ENCODE measurements at regions not wholly inside any gene's neighbourhood (a gene's known extent, or its start where the extent isn't known, plus 50 kb on each side); places are given as distances from the start of the nearest gene placed in this dataset.

- TF ChIP-seq NFIC (IDR thresholded peaks at IDR 0.05): no peak
- no peak for TF ChIP-seq FOXM1 (IDR thresholded peaks at IDR 0.05; ENCODE audit: borderline replicate concordance, low read depth)
These were observed 710.8 kb upstream of the PCDH20 start for GRCh38 chr13:62126400-62126799.

- TF ChIP-seq USF1 (IDR thresholded peaks at IDR 0.05): no peak
- no peak for TF ChIP-seq NFIC (IDR thresholded peaks at IDR 0.05)
- no peak for TF ChIP-seq CREB1 (IDR thresholded peaks at IDR 0.05; ENCODE audit: low read depth)
- no peak for TF ChIP-seq REST (IDR thresholded peaks at IDR 0.05; ENCODE audit: low read depth)
- no peak for TF ChIP-seq TEAD4 (IDR thresholded peaks at IDR 0.05)
- no peak for TF ChIP-seq FOXM1 (IDR thresholded peaks at IDR 0.05; ENCODE audit: borderline replicate concordance, low read depth)
- TF ChIP-seq YY1 (IDR thresholded peaks at IDR 0.05; ENCODE audit: low read depth): no peak
- TF ChIP-seq EGR1 (IDR thresholded peaks at IDR 0.05): no peak
These were observed 709.8 kb upstream of the PCDH20 start for GRCh38 chr13:62125451-62125850.

GRCh38 chr13:62123409-62123808 is 707.8 kb upstream of the PCDH20 start:
- no peak for TF ChIP-seq FOXM1 (IDR thresholded peaks at IDR 0.05; ENCODE audit: borderline replicate concordance, low read depth)

- TF ChIP-seq CEBPB (IDR thresholded peaks at IDR 0.05) (no peak), MAX (IDR thresholded peaks at IDR 0.05) (no peak), USF1 (IDR thresholded peaks at IDR 0.05) (no peak), CREB1 (IDR thresholded peaks at IDR 0.05; ENCODE audit: low read depth) (no peak), FOXM1 (IDR thresholded peaks at IDR 0.05; ENCODE audit: borderline replicate concordance, low read depth) (no peak), TEAD4 (IDR thresholded peaks at IDR 0.05) (no peak), TAF1 (IDR thresholded peaks at IDR 0.05; ENCODE audit: low read depth) (no peak), TCF12 (IDR thresholded peaks at IDR 0.05; ENCODE audit: low read depth) (no peak), REST (IDR thresholded peaks at IDR 0.05; ENCODE audit: low read depth) (no peak), EP300 (IDR thresholded peaks at IDR 0.05; ENCODE audit: borderline replicate concordance) (no peak), YY1 (IDR thresholded peaks at IDR 0.05; ENCODE audit: low read depth) (no peak), NFIC (IDR thresholded peaks at IDR 0.05) (no peak), EGR1 (IDR thresholded peaks at IDR 0.05) (no peak), ZBTB7A (IDR thresholded peaks at IDR 0.05; ENCODE audit: low read depth) (no peak), RAD21 (IDR thresholded peaks at IDR 0.05; ENCODE audit: low read depth) (no peak)
These were observed 706.8 kb upstream of the PCDH20 start for GRCh38 chr13:62122434-62122833.

GRCh38 chr13:62119739-62120700 is 704.4 kb upstream of the PCDH20 start:
- no peak for TF ChIP-seq FOXM1 (IDR thresholded peaks at IDR 0.05; ENCODE audit: borderline replicate concordance, low read depth)
- TF ChIP-seq REST (IDR thresholded peaks at IDR 0.05; ENCODE audit: low read depth): no peak
- TF ChIP-seq RAD21 (IDR thresholded peaks at IDR 0.05; ENCODE audit: low read depth): peak; percentile 48
- TF ChIP-seq ZBTB7A (IDR thresholded peaks at IDR 0.05; ENCODE audit: low read depth): no peak
- no peak for TF ChIP-seq TCF12 (IDR thresholded peaks at IDR 0.05; ENCODE audit: low read depth)
